Mesothelial cell of epicardium (in vitro differentiated cells): ENCODE measurements at regions not wholly inside any gene's neighbourhood (a gene's known extent, or its start where the extent isn't known, plus 50 kb on each side); places are given as distances from the start of the nearest gene placed in this dataset.

Source experiments
- DNase-seq, 2 experiments: peaks; one replicate each; pipeline ENCODE4 v3.0.0; 2021; ENCODE audit warnings: low spot score in 2 of 2; ENCODE audit not compliant: unreplicated experiment in 2 of 2
- H3K27ac Mint-ChIP-seq: 2 replicates; pipeline ENCODE4 v1.8.0; 2021; ENCODE audit warnings: mixed read lengths
- H3K27me3 Mint-ChIP-seq: 2 replicates; pipeline ENCODE4 v1.8.0; 2021; ENCODE audit warnings: low read depth, mixed read lengths
- H3K36me3 Mint-ChIP-seq: 2 replicates; pipeline ENCODE4 v1.8.0; 2021; ENCODE audit warnings: mixed read lengths
- H3K4me1 Mint-ChIP-seq: 2 replicates; pipeline ENCODE4 v1.8.0; 2021; ENCODE audit warnings: mixed read lengths
- H3K4me3 Mint-ChIP-seq: 2 replicates; pipeline ENCODE4 v1.8.0; 2021; ENCODE audit warnings: mild to moderate bottlenecking, moderate library complexity, mixed read lengths
- H3K9me3 Mint-ChIP-seq: 2 replicates; pipeline ENCODE4 v1.8.0; 2021; ENCODE audit warnings: mixed read lengths
- TF ChIP-seq, protein P1 (sequence below): fragments of 200-600 bp; sonication (generic); IDR thresholded peaks from one replicate; pipeline ENCODE4 v1.5.0; 2021; ENCODE audit warnings: antibody characterized with exemption; ENCODE audit not compliant: unreplicated experiment

DNA sequence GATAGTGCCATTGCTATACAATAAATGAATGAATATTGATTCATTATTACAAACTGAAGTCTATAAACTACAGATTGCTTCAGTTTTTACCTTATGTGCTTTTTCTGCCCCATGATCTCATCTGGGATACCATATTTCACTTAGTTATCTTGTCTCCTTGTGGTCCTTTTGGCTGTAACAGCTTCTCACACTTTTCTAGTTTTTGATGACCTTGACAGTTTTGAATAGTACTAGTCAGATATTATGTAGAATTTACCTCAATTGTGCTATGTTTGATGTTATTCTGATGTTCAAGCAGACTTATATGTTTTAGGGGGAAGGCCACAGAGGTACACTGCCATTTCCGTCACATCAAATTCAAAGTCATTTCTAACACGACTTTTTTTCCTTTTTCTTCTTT is 2364.3 kb upstream of the ACO1 start:
- TF ChIP-seq, protein P1, sequence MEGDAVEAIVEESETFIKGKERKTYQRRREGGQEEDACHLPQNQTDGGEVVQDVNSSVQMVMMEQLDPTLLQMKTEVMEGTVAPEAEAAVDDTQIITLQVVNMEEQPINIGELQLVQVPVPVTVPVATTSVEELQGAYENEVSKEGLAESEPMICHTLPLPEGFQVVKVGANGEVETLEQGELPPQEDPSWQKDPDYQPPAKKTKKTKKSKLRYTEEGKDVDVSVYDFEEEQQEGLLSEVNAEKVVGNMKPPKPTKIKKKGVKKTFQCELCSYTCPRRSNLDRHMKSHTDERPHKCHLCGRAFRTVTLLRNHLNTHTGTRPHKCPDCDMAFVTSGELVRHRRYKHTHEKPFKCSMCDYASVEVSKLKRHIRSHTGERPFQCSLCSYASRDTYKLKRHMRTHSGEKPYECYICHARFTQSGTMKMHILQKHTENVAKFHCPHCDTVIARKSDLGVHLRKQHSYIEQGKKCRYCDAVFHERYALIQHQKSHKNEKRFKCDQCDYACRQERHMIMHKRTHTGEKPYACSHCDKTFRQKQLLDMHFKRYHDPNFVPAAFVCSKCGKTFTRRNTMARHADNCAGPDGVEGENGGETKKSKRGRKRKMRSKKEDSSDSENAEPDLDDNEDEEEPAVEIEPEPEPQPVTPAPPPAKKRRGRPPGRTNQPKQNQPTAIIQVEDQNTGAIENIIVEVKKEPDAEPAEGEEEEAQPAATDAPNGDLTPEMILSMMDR: no peak
- Mint-ChIP-seq H3K27me3 (peaks cover 9% of the 10 kb centered on the region), H3K27ac (no peak overlapping the region), H3K4me1 (no peaks in the 10 kb centered on the region), H3K4me3 (no peak overlapping the region), H3K9me3 (no peaks in the 10 kb centered on the region), H3K36me3 (no peaks in the 10 kb centered on the region)
- DNase-seq: no peak

DNA sequence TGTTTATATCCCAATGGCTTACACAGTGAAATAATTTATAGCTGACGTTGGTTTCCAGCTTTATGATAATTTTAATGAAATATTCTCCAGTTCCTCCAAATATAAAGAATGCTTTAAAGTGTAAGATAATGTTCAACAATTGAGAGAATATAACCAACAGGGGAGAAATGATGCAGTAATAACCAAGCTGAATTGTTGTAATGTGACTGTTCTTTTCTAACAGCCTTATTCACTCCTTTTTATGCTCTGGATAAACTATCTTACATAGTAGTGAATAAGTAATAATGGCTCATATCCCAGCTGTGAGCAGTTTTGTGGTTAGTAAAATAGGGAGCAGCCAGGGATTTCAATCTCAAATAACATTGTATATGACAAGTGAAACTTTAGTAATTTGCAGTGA is 2348.7 kb upstream of the ACO1 start:
- Mint-ChIP-seq H3K27ac (no peak overlapping the region), H3K4me3 (no peak overlapping the region), H3K36me3 (no peaks in the 10 kb centered on the region), H3K9me3 (no peaks in the 10 kb centered on the region), H3K27me3 (peaks cover 27% of the 10 kb centered on the region), H3K4me1 (no peaks in the 10 kb centered on the region)
- DNase-seq: no peak
- TF ChIP-seq, protein P1: no peak

DNA sequence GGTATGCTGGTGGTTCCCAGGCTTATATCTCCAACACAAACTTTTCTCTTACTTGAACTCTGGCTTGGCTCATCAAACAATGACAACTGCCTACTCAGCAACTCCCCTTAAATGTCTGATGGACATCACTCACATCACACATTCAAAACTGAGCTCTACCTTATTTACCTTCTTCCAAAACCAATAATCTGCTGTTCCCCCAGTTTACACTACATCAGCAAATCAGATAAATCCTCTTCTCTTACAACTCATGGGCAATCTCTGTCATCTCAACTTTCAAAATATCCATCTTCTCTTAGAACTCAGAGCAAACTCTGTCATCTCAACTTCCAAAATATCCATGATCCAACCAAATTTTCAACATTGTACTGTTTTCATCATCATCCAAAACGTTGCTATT is 2347.9 kb upstream of the ACO1 start:
- no peak for DNase-seq
- H3K36me3 Mint-ChIP-seq: no peaks in the 10 kb centered on the region
- H3K4me3 Mint-ChIP-seq: no peak overlapping the region
- H3K4me1 Mint-ChIP-seq: no peaks in the 10 kb centered on the region
- H3K27me3 Mint-ChIP-seq: peaks cover 29% of the 10 kb centered on the region
- H3K9me3 Mint-ChIP-seq: no peaks in the 10 kb centered on the region
- H3K27ac Mint-ChIP-seq: no peak overlapping the region
- TF ChIP-seq, protein P1: no peak

DNA sequence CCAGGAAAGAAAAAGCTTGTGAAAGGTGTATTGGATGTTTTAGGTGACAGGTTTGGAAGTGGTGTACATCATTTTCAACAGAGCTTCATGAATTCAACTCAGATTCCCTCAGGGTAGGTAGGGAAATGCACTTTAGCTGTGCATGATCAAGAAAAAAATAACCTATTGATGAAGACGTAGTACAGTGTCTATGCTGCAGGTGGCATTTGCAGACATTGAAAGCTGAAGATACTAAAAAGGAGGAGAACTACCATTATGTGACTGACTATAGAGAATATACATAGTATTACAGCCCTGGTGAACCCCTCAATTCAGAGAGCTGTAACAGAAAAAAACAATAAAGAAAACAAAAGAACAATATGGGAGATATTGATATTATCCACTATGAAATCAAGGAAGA is 2344.7 kb upstream of the ACO1 start:
- no peak for DNase-seq
- no peaks in the 10 kb centered on the region for H3K4me1 Mint-ChIP-seq
- H3K27me3 Mint-ChIP-seq: peaks cover 29% of the 10 kb centered on the region
- TF ChIP-seq, protein P1: no peak
- no peak overlapping the region for H3K4me3 Mint-ChIP-seq
- no peak overlapping the region for H3K27ac Mint-ChIP-seq
- no peaks in the 10 kb centered on the region for H3K9me3 Mint-ChIP-seq
- H3K36me3 Mint-ChIP-seq: no peaks in the 10 kb centered on the region

DNA sequence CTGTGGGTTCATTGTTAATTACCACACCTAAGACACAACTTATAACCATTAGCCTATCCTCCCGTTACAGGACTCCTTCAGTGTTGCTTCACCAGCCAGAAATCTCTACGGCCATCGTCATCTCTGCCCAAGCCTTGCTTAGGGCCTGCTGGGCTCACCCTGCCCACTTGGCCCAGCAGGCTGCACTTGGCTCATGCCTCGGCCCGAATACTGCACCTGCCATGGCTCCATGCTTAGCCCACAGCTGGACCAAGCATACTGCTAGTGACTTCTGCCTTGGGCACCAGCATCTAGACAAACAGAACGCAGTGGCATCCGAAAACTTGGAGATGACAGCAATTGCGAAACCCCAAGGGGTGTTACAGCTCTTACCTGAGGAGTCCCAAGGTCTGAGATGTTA is 2336.0 kb upstream of the ACO1 start:
- H3K4me1 Mint-ChIP-seq: peaks cover 2% of the 10 kb centered on the region
- TF ChIP-seq, protein P1: no peak

DNA sequence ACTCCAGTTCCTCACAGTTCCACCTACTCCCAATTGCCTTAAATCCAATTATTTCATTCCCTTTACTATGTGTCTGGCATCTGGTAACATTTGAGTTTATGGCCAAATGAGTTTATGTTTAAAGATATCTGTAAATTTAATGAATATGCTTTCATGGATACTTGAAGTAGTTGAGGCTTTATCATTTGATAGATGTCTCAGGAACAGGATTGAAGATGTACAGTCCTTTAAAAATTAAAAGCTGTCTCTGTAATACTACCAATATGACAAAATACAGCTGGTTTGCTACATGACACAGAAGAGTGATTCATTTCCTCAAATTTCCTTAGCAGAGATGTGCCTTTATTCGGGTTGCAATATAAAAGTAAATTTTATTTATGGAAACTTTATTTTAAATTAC is 2326.0 kb upstream of the ACO1 start:
- Mint-ChIP-seq H3K4me1 (peaks cover 1% of the 10 kb centered on the region), H3K27me3 (peaks cover 1% of the 10 kb centered on the region), H3K27ac (no peak overlapping the region), H3K36me3 (no peaks in the 10 kb centered on the region), H3K9me3 (no peaks in the 10 kb centered on the region), H3K4me3 (no peak overlapping the region)
- no peak for DNase-seq
- TF ChIP-seq, protein P1: no peak

More for the DNA sequence above, 2336.0 kb upstream of the ACO1 start:
- no peaks in the 10 kb centered on the region for H3K27me3 Mint-ChIP-seq
- H3K4me3 Mint-ChIP-seq: no peak overlapping the region
- no peak for DNase-seq
- no peaks in the 10 kb centered on the region for H3K36me3 Mint-ChIP-seq
- no peaks in the 10 kb centered on the region for H3K9me3 Mint-ChIP-seq
- H3K27ac Mint-ChIP-seq: no peak overlapping the region
